A673 (cell line): ENCODE measurements at regions not wholly inside any gene's neighbourhood (a gene's known extent, or its start where the extent isn't known, plus 50 kb on each side); places are given as distances from the start of the nearest gene placed in this dataset.

Experiments used
- BruUV-seq: library from RNA; stranded (reverse); fragments of 400-500 nt; replicated peaks from 2 replicates; lab custom pipeline; 2021; lab: Mats Ljungman, UMichigan
- CTCF ChIA-PET: fragments of 300-600 bp; sonication (Branson Sonifier 250); formaldehyde crosslinking; loops from one replicate; lab custom pipeline; 2022; ENCODE audit warnings: antibody characterized with exemption; lab: Charles Lee
- POLR2A ChIA-PET: fragments of 300-600 bp; sonication (Branson Sonifier 250); formaldehyde crosslinking; loops from one replicate; lab custom pipeline; 2022; ENCODE audit warnings: antibody characterized with exemption; ENCODE audit not compliant: low non-redundant PET; lab: Charles Lee
- DNase-seq: peaks from one replicate; pipeline ENCODE4 v3.0.0-alpha.2; 2015; ENCODE audit warnings: low spot score
- H3K27ac ChIP-seq: fragments of 200-600 bp; sonication (generic); 2 replicates; pipeline ENCODE4 v1.5.1; 2016; ENCODE audit warnings: mixed run types, low read depth, mild to moderate bottlenecking, mixed read lengths, antibody characterized with exemption, low read length; ENCODE audit not compliant: poor library complexity, severe bottlenecking
- H3K27me3 ChIP-seq: fragments of 200-600 bp; sonication (generic); replicated peaks from 2 replicates; pipeline ENCODE4 v1.6.1; 2017; ENCODE audit warnings: mixed run types, low read depth, mild to moderate bottlenecking, mixed read lengths, antibody characterized with exemption, low read length; ENCODE audit not compliant: insufficient read depth, poor library complexity
- H3K36me3 ChIP-seq: fragments of 200-600 bp; sonication (generic); 2 replicates; pipeline ENCODE4 v1.6.1; 2016; ENCODE audit warnings: mixed run types, mild to moderate bottlenecking, mixed read lengths, antibody characterized with exemption, low read length; ENCODE audit not compliant: insufficient read depth, poor library complexity, severe bottlenecking
- H3K4me1 ChIP-seq: fragments of 200-600 bp; sonication (generic); 2 replicates; pipeline ENCODE4 v1.6.1; 2017; ENCODE audit warnings: mixed run types, mild to moderate bottlenecking, mixed read lengths, antibody characterized with exemption, low read length; ENCODE audit not compliant: insufficient read depth, poor library complexity, severe bottlenecking
- H3K4me3 ChIP-seq: fragments of 200-600 bp; sonication (generic); 2 replicates; pipeline ENCODE4 v1.5.1; 2016; ENCODE audit warnings: low read depth, mixed run types, mild to moderate bottlenecking, mixed read lengths, low read length; ENCODE audit not compliant: poor library complexity, severe bottlenecking
- H3K9me3 ChIP-seq: fragments of 200-600 bp; sonication (generic); 2 replicates; pipeline ENCODE4 v1.6.1; 2016; ENCODE audit warnings: mixed run types, low read depth, mild to moderate bottlenecking, mixed read lengths, antibody characterized with exemption, low read length; ENCODE audit not compliant: poor library complexity, severe bottlenecking
- EZH2 ChIP-seq: fragments of 200-600 bp; sonication (generic); IDR thresholded peaks from 2 replicates; pipeline ENCODE4 v1.6.1; 2017; ENCODE audit warnings: borderline replicate concordance, low read depth, mild to moderate bottlenecking, mixed read lengths, antibody characterized with exemption, low read length; ENCODE audit not compliant: poor library complexity, severe bottlenecking
- intact Hi-C: fragments of 100-400 bp; cut with micrococcal nuclease; formaldehyde crosslinking; loops from one replicate; pipeline ENCODE4 v1.10.0; 2022; ENCODE audit not compliant: unreplicated experiment
- TF ChIP-seq, protein P1 (sequence below): fragments of 300-800, 200-600 bp; sonication (generic); conservative IDR thresholded peaks from 2 replicates; pipeline ENCODE4 v1.5.1; 2017; ENCODE audit warnings: low read depth, mild to moderate bottlenecking, antibody characterized with exemption, low read length, moderate library complexity, mixed read lengths

DNA sequence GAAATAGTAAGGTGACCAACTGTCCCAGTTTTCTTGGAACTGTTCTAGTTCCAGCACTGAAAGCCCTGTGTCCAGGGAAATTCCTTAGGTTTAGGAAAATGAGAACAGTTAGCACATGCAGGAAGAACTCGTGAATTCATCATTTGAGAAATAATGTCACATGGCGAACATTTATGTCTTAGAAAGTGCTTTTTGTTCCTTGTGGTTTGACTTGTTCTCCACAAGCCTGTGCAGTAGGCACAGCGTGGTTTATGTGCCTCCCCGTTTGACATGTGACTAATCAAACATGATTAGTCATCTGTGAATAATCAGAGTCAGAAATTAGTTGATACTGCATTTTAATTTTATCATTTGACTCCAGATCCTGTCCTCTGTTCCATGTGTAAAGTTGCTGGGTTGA lies 556.0 kb upstream of the CPEB2 start:
- no peak overlapping the region for H3K27ac ChIP-seq
- no peaks in the 10 kb centered on the region for H3K27me3 ChIP-seq
- intact Hi-C loops: no loop called here
- CTCF ChIA-PET: no interaction called here
- no TSS peak for BruUV-seq
- no peak overlapping the region for H3K4me3 ChIP-seq
- H3K9me3 ChIP-seq: no peaks in the 10 kb centered on the region
- POLR2A ChIA-PET: no interaction called here
- TF ChIP-seq EZH2: no peak
- TF ChIP-seq, protein P1, sequence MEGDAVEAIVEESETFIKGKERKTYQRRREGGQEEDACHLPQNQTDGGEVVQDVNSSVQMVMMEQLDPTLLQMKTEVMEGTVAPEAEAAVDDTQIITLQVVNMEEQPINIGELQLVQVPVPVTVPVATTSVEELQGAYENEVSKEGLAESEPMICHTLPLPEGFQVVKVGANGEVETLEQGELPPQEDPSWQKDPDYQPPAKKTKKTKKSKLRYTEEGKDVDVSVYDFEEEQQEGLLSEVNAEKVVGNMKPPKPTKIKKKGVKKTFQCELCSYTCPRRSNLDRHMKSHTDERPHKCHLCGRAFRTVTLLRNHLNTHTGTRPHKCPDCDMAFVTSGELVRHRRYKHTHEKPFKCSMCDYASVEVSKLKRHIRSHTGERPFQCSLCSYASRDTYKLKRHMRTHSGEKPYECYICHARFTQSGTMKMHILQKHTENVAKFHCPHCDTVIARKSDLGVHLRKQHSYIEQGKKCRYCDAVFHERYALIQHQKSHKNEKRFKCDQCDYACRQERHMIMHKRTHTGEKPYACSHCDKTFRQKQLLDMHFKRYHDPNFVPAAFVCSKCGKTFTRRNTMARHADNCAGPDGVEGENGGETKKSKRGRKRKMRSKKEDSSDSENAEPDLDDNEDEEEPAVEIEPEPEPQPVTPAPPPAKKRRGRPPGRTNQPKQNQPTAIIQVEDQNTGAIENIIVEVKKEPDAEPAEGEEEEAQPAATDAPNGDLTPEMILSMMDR: no peak
- H3K4me1 ChIP-seq: peaks cover 3% of the 10 kb centered on the region
- no peak for DNase-seq
- H3K36me3 ChIP-seq: no peaks in the 10 kb centered on the region

DNA sequence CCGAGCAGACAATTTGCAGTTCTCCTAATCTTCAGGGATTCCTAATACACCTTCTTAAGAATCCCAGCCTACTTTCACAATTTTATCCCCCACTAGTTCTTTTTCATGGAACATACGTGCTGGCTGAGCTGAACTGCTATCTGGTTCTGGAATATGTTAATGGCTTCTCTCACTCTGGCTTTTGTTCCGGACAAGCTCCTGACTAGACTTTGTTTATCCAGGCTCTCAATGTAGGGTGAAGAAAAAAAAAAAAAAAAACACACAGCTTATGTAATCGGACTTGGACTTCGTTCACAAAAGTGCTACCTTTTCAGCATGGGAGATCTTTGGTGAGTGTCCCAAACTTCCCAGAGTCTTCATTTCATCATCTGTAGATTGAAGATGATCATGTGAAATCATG lies 555.4 kb upstream of the CPEB2 start:
- no peak overlapping the region for H3K27ac ChIP-seq
- peaks cover 3% of the 10 kb centered on the region for H3K4me1 ChIP-seq
- TF ChIP-seq EZH2: no peak
- TF ChIP-seq, protein P1: no peak
- CTCF ChIA-PET: no interaction called here
- POLR2A ChIA-PET: interaction anchor here (0.7 kb wide), 1 partner anchor 9 kb away, joined by 10 read pairs; no protein-coding TSS in a partner anchor
- DNase-seq: no peak
- no TSS peak for BruUV-seq
- H3K4me3 ChIP-seq: no peak overlapping the region
- no peaks in the 10 kb centered on the region for H3K27me3 ChIP-seq
- intact Hi-C loops: no loop called here
- no peaks in the 10 kb centered on the region for H3K36me3 ChIP-seq
- no peaks in the 10 kb centered on the region for H3K9me3 ChIP-seq

DNA sequence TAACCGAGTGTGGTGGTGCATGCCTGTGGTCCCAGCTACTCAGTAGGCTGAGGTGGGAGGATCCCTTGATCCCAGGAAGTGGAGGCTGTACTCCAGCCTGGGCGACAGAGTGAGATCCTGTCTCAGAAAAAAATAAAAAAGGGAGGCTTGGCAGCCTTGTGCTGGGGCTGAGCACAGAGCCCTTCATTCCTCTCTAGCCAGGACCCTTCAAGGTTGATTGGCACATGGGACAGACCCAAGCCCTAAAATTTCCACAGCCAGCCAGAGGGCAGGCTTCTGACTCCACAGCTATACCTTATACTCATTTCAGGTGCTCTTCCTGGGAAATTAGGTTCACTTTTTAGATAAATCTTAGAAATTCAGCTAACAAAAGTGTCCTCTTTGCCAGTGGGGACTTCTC lies 553.0 kb upstream of the CPEB2 start:
- Histone ChIP-seq H3K4me1 (peaks cover 3% of the 10 kb centered on the region), H3K9me3 (no peaks in the 10 kb centered on the region), H3K27ac (no peak overlapping the region), H3K27me3 (no peaks in the 10 kb centered on the region), H3K36me3 (no peaks in the 10 kb centered on the region), H3K4me3 (no peak overlapping the region)
- intact Hi-C loops: no loop called here
- DNase-seq: no peak
- CTCF ChIA-PET: no interaction called here
- no TSS peak for BruUV-seq
- TF ChIP-seq, protein P1: no peak
- no peak for TF ChIP-seq EZH2
- POLR2A ChIA-PET: no interaction called here
